Neural progenitor cell (in vitro differentiated cells): ENCODE measurements at regions not wholly inside any gene's neighbourhood (a gene's known extent, or its start where the extent isn't known, plus 50 kb on each side); places are given as distances from the start of the nearest gene placed in this dataset.

Source experiments
- DNase-seq: peaks from one replicate; pipeline ENCODE4 v3.0.0-alpha.2; 2016; ENCODE audit warnings: low spot score
- H2AFZ ChIP-seq: fragments of 200-600 bp; sonication (generic); replicated peaks from 2 replicates; pipeline ENCODE4 v1.6.1; 2016; ENCODE audit warnings: antibody characterized with exemption
- H3F3A ChIP-seq: fragments of 200-600 bp; sonication (generic); 2 replicates; pipeline ENCODE4 v1.6.1; 2016; ENCODE audit warnings: antibody characterized with exemption, low read depth
- H3K27ac ChIP-seq: fragments of 200-600 bp; sonication (generic); 2 replicates; pipeline ENCODE4 v1.5.1; 2016; ENCODE audit warnings: mild to moderate bottlenecking
- H3K27me3 ChIP-seq: fragments of 200-600 bp; sonication (generic); 2 replicates; pipeline ENCODE4 v1.6.1; 2016; ENCODE audit warnings: mild to moderate bottlenecking, moderate library complexity
- H3K36me3 ChIP-seq: fragments of 200-600 bp; sonication (generic); 2 replicates; pipeline ENCODE4 v1.5.1; 2016
- H3K4me1 ChIP-seq: fragments of 200-600 bp; sonication (generic); 2 replicates; pipeline ENCODE4 v1.6.1; 2016; ENCODE audit warnings: mixed run types
- H3K4me2 ChIP-seq: fragments of 200-600 bp; sonication (generic); 2 replicates; pipeline ENCODE4 v1.6.1; 2016
- H3K4me3 ChIP-seq: fragments of 200-600 bp; sonication (generic); 2 replicates; pipeline ENCODE4 v1.5.1; 2016
- H3K79me2 ChIP-seq: fragments of 200-600 bp; sonication (generic); 2 replicates; pipeline ENCODE4 v1.6.1; 2016; ENCODE audit warnings: low read depth
- H3K9ac ChIP-seq: fragments of 200-600 bp; sonication (generic); 2 replicates; pipeline ENCODE4 v1.6.1; 2016
- H3K9me3 ChIP-seq: fragments of 200-600 bp; sonication (generic); 2 replicates; pipeline ENCODE4 v1.5.1; 2016; ENCODE audit warnings: low read depth
- H4K20me1 ChIP-seq: fragments of 200-600 bp; sonication (generic); 2 replicates; pipeline ENCODE4 v1.6.1; 2016; ENCODE audit warnings: low read depth
- H3K27ac Mint-ChIP-seq: 3 replicates; pipeline ENCODE4 v1.8.0; 2021; ENCODE audit warnings: mixed read lengths
- H3K27me3 Mint-ChIP-seq: 2 replicates; pipeline ENCODE4 v1.8.0; 2022; ENCODE audit warnings: low read depth, mild to moderate bottlenecking, inconsistent platforms, moderate library complexity, mixed read lengths; ENCODE audit not compliant: insufficient read depth
- H3K36me3 Mint-ChIP-seq: 3 replicates; pipeline ENCODE4 v1.8.0; 2021; ENCODE audit warnings: mixed read lengths
- H3K4me1 Mint-ChIP-seq: 3 replicates; pipeline ENCODE4 v1.8.0; 2021; ENCODE audit warnings: mixed read lengths
- H3K4me3 Mint-ChIP-seq: 3 replicates; pipeline ENCODE4 v1.8.0; 2021; ENCODE audit warnings: mild to moderate bottlenecking, moderate library complexity, mixed read lengths
- H3K9me3 Mint-ChIP-seq: 3 replicates; pipeline ENCODE4 v1.8.0; 2020; ENCODE audit warnings: mixed read lengths
- EZH2 ChIP-seq: fragments of 200-600 bp; sonication (generic); IDR thresholded peaks from 2 replicates; pipeline ENCODE4 v1.6.1; 2017; ENCODE audit warnings: antibody characterized with exemption, mild to moderate bottlenecking, moderate library complexity
- EZH2phosphoT487 ChIP-seq: fragments of 200-600 bp; sonication (generic); IDR thresholded peaks from 2 replicates; pipeline ENCODE4 v1.6.1; 2017; ENCODE audit warnings: antibody characterized with exemption
- TF ChIP-seq, protein P1 (sequence below): fragments of 200-600 bp; sonication (generic); IDR thresholded peaks from 2 replicates; pipeline ENCODE4 v1.5.1; 2017; ENCODE audit warnings: antibody characterized with exemption, mild to moderate bottlenecking

DNA sequence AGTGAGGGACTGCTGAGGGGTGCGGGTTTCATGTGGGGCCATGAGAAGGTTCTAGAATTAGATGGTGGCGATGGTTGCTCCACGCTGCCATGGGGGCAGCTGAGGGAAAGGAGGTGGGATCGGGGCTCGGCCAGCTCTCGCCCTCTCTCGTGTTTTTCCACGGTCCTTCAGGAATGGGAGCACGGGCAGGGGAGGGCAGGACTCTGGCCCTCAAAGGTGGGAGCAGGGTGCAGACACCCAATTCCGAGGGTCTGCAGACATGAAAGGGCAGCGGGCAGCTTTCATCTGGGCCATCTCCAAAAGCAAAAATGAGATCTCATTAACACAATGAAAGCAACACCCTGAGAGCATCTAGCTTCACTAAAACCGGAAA lies 53.4 kb upstream of the SALL3 start:
- no peak overlapping the region for H3K4me3 Mint-ChIP-seq
- TF ChIP-seq EZH2phosphoT487 (no peak), EZH2 (no peak)
- TF ChIP-seq, protein P1, sequence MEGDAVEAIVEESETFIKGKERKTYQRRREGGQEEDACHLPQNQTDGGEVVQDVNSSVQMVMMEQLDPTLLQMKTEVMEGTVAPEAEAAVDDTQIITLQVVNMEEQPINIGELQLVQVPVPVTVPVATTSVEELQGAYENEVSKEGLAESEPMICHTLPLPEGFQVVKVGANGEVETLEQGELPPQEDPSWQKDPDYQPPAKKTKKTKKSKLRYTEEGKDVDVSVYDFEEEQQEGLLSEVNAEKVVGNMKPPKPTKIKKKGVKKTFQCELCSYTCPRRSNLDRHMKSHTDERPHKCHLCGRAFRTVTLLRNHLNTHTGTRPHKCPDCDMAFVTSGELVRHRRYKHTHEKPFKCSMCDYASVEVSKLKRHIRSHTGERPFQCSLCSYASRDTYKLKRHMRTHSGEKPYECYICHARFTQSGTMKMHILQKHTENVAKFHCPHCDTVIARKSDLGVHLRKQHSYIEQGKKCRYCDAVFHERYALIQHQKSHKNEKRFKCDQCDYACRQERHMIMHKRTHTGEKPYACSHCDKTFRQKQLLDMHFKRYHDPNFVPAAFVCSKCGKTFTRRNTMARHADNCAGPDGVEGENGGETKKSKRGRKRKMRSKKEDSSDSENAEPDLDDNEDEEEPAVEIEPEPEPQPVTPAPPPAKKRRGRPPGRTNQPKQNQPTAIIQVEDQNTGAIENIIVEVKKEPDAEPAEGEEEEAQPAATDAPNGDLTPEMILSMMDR, result no peak
- Histone ChIP-seq H3K4me3 (no peak overlapping the region), H3F3A (no peaks in the 10 kb centered on the region), H3K4me1 (no peaks in the 10 kb centered on the region), H3K79me2 (no peaks in the 10 kb centered on the region), H3K9me3 (no peaks in the 10 kb centered on the region), H3K9ac (no peak overlapping the region), H4K20me1 (no peaks in the 10 kb centered on the region), H2AFZ (no peak overlapping the region), H3K4me2 (no peak overlapping the region), H3K36me3 (no peaks in the 10 kb centered on the region), H3K27me3 (no peaks in the 10 kb centered on the region), H3K27ac (no peak overlapping the region)
- H3K9me3 Mint-ChIP-seq, result peaks cover 3% of the 10 kb centered on the region
- no peak overlapping the region for H3K27ac Mint-ChIP-seq
- DNase-seq, result no peak
- H3K4me1 Mint-ChIP-seq, result no peaks in the 10 kb centered on the region
- H3K36me3 Mint-ChIP-seq, result no peaks in the 10 kb centered on the region
- no peaks in the 10 kb centered on the region for H3K27me3 Mint-ChIP-seq

DNA sequence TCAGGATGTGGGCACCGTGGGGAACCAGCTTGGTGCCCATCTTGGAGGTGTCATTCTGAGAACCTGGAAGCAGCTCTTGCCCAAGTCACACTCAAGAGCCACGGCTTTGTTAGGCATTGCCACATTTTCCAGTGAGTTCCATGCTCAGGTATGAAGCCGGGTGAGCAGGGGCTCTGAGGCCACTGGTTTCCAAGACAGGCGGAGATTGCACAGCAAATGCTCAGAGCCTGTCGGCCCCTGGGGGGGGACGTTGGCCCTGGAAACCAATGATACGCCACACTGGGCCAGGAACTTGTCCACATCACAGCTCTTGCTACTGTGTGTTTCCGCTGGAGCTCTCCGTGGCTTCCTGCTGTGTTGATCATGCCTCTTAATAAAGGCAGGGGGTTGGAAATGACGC lies 52.5 kb upstream of the SALL3 start:
- no peak overlapping the region for H3K4me3 Mint-ChIP-seq
- Histone ChIP-seq H3K27me3 (no peaks in the 10 kb centered on the region), H3K36me3 (no peaks in the 10 kb centered on the region), H3K9ac (no peak overlapping the region), H3K4me1 (peaks cover 4% of the 10 kb centered on the region), H2AFZ (no peak overlapping the region), H3K9me3 (no peaks in the 10 kb centered on the region), H3K27ac (no peak overlapping the region), H3K4me2 (no peak overlapping the region), H4K20me1 (no peaks in the 10 kb centered on the region), H3F3A (no peaks in the 10 kb centered on the region), H3K4me3 (no peak overlapping the region), H3K79me2 (no peaks in the 10 kb centered on the region)
- H3K27me3 Mint-ChIP-seq, result no peaks in the 10 kb centered on the region
- TF ChIP-seq EZH2phosphoT487, result no peak
- no peak for TF ChIP-seq EZH2
- TF ChIP-seq, protein P1, result no peak
- no peaks in the 10 kb centered on the region for H3K36me3 Mint-ChIP-seq
- H3K4me1 Mint-ChIP-seq, result no peaks in the 10 kb centered on the region
- DNase-seq, result no peak
- H3K9me3 Mint-ChIP-seq, result peaks cover 3% of the 10 kb centered on the region
- no peak overlapping the region for H3K27ac Mint-ChIP-seq

DNA sequence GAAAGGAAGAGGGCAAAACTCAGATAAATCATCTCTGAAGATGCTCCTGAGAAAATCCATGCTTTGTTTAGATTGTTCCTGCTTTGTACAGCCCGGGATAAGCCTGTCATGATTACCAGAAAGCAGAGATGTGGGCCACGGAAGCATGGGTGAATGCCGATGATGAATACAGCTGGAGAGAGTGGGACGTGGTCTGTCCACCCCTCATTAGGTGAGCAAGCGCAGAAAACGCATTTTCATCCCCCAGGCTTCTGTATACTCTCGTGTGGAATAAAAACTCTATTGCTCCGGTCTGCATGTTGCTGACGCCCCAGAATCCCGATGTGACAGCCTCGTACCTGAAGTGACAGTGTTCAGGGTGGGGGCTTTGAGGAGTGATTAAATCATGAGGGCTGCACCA lies 52.0 kb upstream of the SALL3 start:
- H3K79me2 ChIP-seq, result no peaks in the 10 kb centered on the region
- no peak overlapping the region for H3K9ac ChIP-seq
- no peaks in the 10 kb centered on the region for H3K4me1 Mint-ChIP-seq
- H3K27ac Mint-ChIP-seq, result no peak overlapping the region
- H3F3A ChIP-seq, result no peaks in the 10 kb centered on the region
- DNase-seq, result no peak
- no peak for TF ChIP-seq EZH2
- TF ChIP-seq, protein P1, result no peak
- TF ChIP-seq EZH2phosphoT487, result no peak
- H3K27me3 ChIP-seq, result no peaks in the 10 kb centered on the region
- no peaks in the 10 kb centered on the region for H4K20me1 ChIP-seq
- H3K4me2 ChIP-seq, result no peak overlapping the region
- H3K9me3 ChIP-seq, result no peaks in the 10 kb centered on the region
- H3K36me3 Mint-ChIP-seq, result no peaks in the 10 kb centered on the region
- no peak overlapping the region for H3K27ac ChIP-seq
- no peaks in the 10 kb centered on the region for H3K36me3 ChIP-seq
- H3K4me3 ChIP-seq, result no peak overlapping the region
- no peak overlapping the region for H3K4me3 Mint-ChIP-seq
- no peaks in the 10 kb centered on the region for H3K27me3 Mint-ChIP-seq
- H3K9me3 Mint-ChIP-seq, result peaks cover 3% of the 10 kb centered on the region
- H2AFZ ChIP-seq, result no peak overlapping the region
- peaks cover 9% of the 10 kb centered on the region for H3K4me1 ChIP-seq

DNA sequence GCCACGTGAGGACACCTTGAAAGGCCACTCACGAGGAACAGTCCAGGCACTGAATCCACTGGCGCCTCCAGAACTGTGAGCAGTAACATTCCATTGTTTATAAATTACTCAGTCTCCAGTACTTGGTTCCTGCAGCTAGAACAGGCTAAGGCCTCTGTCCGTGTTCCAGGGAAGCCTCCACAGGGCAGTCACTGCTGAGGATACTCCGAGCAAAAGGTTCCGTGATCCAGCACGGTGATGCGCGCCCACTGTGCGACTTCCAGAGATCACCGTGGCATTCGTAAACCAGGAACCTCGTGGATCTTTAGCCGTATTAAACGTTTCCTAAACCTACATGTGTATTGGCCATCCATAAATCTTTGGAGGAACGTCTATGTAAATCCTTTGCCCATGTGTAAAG lies 51.5 kb upstream of the SALL3 start:
- H3K36me3 Mint-ChIP-seq, result no peaks in the 10 kb centered on the region
- H3K27ac Mint-ChIP-seq, result no peak overlapping the region
- no peaks in the 10 kb centered on the region for H3F3A ChIP-seq
- H3K27me3 Mint-ChIP-seq, result no peaks in the 10 kb centered on the region
- peaks cover 3% of the 10 kb centered on the region for H3K9me3 Mint-ChIP-seq
- no peaks in the 10 kb centered on the region for H3K79me2 ChIP-seq
- H3K27ac ChIP-seq, result no peak overlapping the region
- H3K4me2 ChIP-seq, result no peak overlapping the region
- H3K27me3 ChIP-seq, result no peaks in the 10 kb centered on the region
- no peaks in the 10 kb centered on the region for H4K20me1 ChIP-seq
- H3K4me1 Mint-ChIP-seq, result no peaks in the 10 kb centered on the region
- H3K9me3 ChIP-seq, result no peaks in the 10 kb centered on the region
- DNase-seq, result no peak
- TF ChIP-seq, protein P1, result no peak
- TF ChIP-seq EZH2phosphoT487 (no peak), EZH2 (no peak)
- no peak overlapping the region for H2AFZ ChIP-seq
- no peak overlapping the region for H3K4me3 ChIP-seq
- H3K36me3 ChIP-seq, result no peaks in the 10 kb centered on the region
- no peak overlapping the region for H3K9ac ChIP-seq
- no peak overlapping the region for H3K4me3 Mint-ChIP-seq
- H3K4me1 ChIP-seq, result peaks cover 10% of the 10 kb centered on the region
